GM12878 (cell line): ENCODE measurements at regions not wholly inside any gene's neighbourhood (a gene's known extent, or its start where the extent isn't known, plus 50 kb on each side); places are given as distances from the start of the nearest gene placed in this dataset.

Experiments
- CREB1 ChIP-seq: IDR thresholded peaks from 2 replicates; pipeline ENCODE4 v1.6.1; 2012; ENCODE audit warnings: low read depth, mild to moderate bottlenecking, inconsistent platforms
- IKZF2 ChIP-seq, 2 experiments: fragments of 450-650 bp; IDR thresholded peaks; 2 replicates each; pipeline ENCODE4 v1.6.1; 2017; ENCODE audit warnings: mild to moderate bottlenecking in 2 of 2, moderate library complexity in 2 of 2
- LARP7 ChIP-seq: fragments of 450-650 bp; IDR thresholded peaks from 2 replicates; pipeline ENCODE4 v1.6.1; 2017; ENCODE audit warnings: mild to moderate bottlenecking
- NRF1 ChIP-seq: conservative IDR thresholded peaks from 2 replicates; pipeline ENCODE4 v1.6.1; 2011; ENCODE audit warnings: mild to moderate bottlenecking, low read depth, low read length, improper control_type of control experiment
- PBX3 ChIP-seq: IDR thresholded peaks from 2 replicates; pipeline ENCODE4 v1.6.1; 2011; ENCODE audit warnings: mild to moderate bottlenecking, low read depth, low read length, moderate library complexity; ENCODE audit not compliant: insufficient replicate concordance
- SMAD1 ChIP-seq: fragments of 450-650 bp; IDR thresholded peaks from 2 replicates; pipeline ENCODE4 v1.6.1; 2018; ENCODE audit warnings: mild to moderate bottlenecking, low read depth; ENCODE audit not compliant: partially characterized antibody
- SUZ12 ChIP-seq: fragments of 200-600 bp; sonication (generic); IDR thresholded peaks from one replicate; pipeline ENCODE4 v1.6.1; 2018; ENCODE audit warnings: antibody characterized with exemption, mild to moderate bottlenecking; ENCODE audit not compliant: unreplicated experiment
- TAF1 ChIP-seq: IDR thresholded peaks from 2 replicates; pipeline ENCODE4 v1.6.1; 2011; ENCODE audit warnings: mild to moderate bottlenecking, low read depth, low read length, borderline replicate concordance
- ZNF274 ChIP-seq: IDR thresholded peaks from one replicate; pipeline ENCODE4 v1.8.0; 2011; ENCODE audit not compliant: insufficient read length, insufficient read depth
- TF ChIP-seq, protein P1 (sequence below), 3 experiments: IDR thresholded peaks in 2 of 3; conservative IDR thresholded peaks in 1 of 3; 2 replicates each; pipeline ENCODE4 v1.5.1; 2011; ENCODE audit warnings: low read depth in 3 of 3, low read length in 3 of 3, mild to moderate bottlenecking in 3 of 3, control low read depth in 2 of 3, moderate library complexity in 2 of 3, inconsistent platforms in 1 of 3, mixed read lengths in 1 of 3; ENCODE audit not compliant: control insufficient read depth in 2 of 3, insufficient read depth in 1 of 3; ENCODE audit errors: extremely low read depth in 1 of 3

- no peak for TF ChIP-seq SMAD1
- TF ChIP-seq LARP7: no peak
- no peak for TF ChIP-seq ZNF274
- TF ChIP-seq IKZF2 (IDR thresholded peaks at IDR 0.05): no peak
- TF ChIP-seq SUZ12: no peak
- TF ChIP-seq PBX3: no peak
- TF ChIP-seq, protein P1, sequence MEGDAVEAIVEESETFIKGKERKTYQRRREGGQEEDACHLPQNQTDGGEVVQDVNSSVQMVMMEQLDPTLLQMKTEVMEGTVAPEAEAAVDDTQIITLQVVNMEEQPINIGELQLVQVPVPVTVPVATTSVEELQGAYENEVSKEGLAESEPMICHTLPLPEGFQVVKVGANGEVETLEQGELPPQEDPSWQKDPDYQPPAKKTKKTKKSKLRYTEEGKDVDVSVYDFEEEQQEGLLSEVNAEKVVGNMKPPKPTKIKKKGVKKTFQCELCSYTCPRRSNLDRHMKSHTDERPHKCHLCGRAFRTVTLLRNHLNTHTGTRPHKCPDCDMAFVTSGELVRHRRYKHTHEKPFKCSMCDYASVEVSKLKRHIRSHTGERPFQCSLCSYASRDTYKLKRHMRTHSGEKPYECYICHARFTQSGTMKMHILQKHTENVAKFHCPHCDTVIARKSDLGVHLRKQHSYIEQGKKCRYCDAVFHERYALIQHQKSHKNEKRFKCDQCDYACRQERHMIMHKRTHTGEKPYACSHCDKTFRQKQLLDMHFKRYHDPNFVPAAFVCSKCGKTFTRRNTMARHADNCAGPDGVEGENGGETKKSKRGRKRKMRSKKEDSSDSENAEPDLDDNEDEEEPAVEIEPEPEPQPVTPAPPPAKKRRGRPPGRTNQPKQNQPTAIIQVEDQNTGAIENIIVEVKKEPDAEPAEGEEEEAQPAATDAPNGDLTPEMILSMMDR (IDR thresholded peaks at IDR 0.05 in 2 of 3, conservative IDR thresholded peaks at IDR 0.05 in 1 of 3; ENCODE audit: control insufficient read depth in 2 of 3, extremely low read depth in 1 of 3, insufficient read depth in 1 of 3, low read depth in 3 of 3, low read length in 3 of 3): no peak
- TF ChIP-seq TAF1: no peak
- no peak for TF ChIP-seq NRF1
- TF ChIP-seq CREB1: no peak
These were observed 107.4 kb downstream of the UNCX start for GRCh38 chr7:1340031-1340430.
